Fibroblast of skin of back (primary cell): ENCODE measurements at regions not wholly inside any gene's neighbourhood (a gene's known extent, or its start where the extent isn't known, plus 50 kb on each side); places are given as distances from the start of the nearest gene placed in this dataset.
"Not testable (repeated sequence)": the region's sequence is repeated elsewhere in the genome, so short reads cannot be mapped to it uniquely, and the experiment has no call there.

Experiments used
- DNase-seq: peaks from one replicate; pipeline ENCODE4 v3.0.0-alpha.2; 2013

DNA sequence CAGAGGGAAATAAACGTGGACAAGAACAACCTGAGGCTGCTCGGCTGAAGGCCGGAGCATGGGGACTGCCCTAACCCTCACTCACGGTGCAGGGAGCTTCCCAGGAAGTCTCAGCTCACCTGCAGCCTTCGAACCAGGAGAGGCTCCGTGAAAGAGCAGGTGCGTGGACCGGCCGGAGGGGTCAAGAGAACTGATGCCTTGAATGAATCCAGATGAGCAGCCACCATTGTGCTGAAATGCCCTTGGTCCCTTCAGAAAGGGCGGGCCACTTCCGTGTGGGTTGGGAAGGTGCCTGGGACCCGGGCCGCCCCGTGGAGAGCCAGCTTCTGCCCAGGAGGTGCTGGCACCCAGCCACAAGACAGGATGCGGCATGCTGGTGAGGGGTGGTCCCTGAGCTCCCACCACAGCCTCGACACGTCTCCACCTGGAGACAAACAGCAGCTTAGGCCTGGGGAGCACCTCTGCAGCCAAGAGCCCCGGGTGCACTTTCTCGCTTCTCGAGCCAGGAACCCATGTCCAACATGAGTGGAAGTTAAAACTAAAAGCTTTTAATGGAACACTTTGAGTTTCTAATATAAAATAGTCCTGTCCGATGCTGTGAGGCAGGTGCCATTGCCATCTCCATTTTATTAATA lies 83.5 kb downstream of the TTLL2 start:
- no peak for DNase-seq

DNA sequence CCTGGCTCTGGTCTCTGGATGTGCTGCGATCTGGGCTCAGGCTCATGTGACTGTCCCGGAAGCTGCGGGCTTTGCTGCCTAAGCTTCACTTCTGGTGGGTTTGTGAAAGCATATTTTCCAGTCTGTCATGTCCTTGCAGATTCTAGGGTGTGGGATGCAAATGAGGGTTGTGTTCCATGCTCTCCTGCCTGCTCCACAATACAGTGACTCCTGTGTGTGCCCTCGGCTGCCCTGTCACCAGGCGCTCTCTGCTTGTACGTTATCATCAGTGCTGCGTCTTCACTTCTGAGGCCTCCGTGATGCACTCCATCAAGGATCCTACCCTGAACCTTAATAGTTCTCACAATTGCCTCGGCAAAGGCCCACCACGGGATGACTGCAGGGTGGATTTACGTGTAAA lies 84.2 kb downstream of the TTLL2 start:
- no peak for DNase-seq

DNA sequence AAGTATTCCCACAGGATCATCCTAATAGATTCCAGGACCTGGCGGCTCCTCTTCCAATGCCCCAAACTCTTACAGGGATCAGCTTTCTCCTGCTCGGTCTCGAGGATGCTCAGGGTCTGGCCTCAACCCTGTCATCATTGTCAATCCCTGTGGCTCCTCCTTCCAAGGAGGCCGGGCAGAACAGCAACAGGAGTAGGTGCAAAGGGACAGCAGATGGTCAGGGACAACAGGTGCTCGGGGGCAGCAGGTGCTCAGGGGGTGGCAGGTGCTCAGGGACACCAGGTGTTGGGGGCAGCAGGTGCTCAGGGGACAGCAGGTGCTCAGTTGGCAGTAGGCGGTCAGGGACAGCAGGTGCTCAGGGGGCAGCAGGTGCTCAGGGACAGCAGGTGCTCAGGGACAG lies 84.8 kb downstream of the TTLL2 start:
- no peak for DNase-seq

DNA sequence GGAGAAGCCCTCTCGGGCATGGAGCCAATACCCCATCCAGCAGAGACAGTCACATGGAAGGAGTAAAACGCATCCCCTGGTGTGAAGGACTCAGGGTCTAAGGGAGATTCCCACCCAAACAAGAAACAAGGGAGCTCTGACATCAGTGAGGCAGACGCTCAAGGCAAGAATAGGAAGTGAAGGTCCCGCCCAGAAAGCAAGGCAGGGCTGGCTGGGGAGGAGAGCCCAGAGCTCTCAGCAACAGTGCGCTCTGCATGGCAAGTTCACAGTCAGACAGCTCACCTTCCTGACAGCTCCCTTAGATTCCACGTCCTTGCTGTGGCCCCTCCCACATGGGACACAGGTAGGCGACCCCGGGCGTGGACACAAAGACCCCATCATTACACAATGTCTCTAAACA lies 85.6 kb downstream of the TTLL2 start:
- DNase-seq: no peak

DNA sequence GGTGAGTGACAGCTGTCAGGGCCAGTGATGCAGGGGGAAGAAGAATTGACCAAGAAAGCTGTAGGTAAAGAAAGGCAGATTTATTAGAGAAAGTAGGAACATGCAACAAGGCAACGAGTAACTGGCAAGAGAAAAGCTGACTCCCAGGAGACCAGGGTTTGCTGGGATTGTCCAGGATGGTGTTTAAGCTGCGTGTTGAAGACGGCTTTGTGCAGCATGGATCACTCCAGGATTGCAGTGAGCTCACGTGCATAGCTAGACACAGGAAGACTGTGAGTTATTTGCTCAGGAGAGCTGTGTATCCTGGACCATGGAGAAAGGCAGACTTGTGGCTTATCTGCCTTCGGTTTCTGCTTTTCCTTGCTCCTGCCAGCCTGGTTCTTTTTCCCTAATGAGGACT lies 87.6 kb downstream of the TTLL2 start:
- no peak for DNase-seq

DNA sequence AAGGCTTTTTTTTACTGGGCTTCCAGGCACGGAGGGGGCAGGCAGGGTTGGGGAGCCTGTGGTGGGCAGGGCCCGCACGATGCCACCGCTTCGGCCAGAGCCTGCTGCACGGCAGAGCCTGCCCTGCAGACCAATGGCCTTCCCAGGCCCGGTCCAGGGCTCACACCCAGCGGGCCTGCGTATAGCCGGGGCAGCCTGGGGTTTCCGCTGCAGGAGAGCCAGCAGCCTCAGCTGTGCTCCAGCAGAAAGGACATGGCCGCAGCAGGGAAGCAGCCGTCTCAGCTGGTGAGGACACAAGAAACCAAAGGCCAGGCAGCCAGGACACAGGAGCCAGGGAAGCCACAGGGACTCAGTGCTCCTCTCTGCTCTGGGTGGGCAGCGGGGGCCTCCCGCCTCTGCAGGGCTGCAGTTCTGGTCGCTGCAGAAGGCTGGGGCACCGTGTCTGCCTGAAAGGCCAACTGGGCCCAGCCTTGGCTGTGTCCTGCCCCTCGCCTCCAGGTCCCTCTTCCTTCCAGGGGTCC lies 90.6 kb downstream of the TTLL2 start:
- DNase-seq: no peak

DNA sequence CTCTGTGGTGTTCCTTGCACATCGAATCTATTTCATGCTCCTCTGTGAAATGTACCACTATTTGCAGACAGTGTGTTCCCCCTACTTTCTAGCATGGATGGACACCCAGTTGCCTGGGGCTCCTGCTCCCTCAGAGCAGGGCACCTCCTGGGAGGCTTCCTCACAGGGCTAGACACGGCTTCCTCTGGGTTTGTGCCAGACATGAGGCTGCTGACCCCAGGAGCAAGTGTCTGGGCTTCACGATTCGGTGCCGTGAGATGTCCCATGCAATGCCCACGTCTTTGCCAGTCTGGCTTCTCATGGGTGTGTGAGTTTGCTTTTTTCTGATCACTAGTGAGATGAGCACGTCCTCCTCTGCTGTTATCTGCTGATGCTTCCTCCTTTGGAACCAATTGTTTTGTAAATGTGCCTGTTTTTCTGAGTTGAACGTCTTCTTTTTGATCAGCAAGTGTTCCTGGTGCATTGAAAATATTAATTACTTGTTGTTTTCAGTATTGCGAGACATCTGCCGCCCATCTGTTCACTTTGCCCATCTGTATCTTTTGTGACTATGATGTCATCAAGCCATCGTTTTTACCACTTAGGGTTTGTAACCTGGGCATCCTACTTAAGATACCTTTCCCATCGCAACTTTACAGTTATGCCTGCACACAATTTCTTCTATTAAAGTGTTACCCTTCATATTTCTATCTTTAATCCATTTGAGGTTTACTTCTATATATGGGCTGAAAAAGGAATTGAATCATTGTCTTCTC lies 92.0 kb downstream of the TTLL2 start:
- DNase-seq: no peak

DNA sequence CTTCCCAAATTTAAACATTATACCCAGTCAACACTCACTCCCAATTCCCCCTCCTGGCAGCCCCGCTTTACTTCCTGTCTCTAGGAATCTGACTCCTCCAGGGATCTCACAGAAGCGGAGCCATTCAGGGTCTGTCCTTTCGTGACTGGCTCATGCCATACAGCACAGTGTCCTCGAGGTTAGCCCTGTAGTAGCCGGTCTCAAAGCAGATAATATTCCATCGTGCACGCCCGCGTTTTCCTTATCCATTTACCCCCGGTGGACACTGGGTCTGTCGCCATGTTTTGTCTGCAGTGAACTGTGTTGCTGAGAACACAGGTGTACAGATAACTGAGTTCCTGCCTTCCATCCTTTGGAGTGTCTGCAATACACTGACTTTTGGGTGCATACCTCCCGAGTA lies 95.3 kb downstream of the TTLL2 start:
- DNase-seq: no peak

DNA sequence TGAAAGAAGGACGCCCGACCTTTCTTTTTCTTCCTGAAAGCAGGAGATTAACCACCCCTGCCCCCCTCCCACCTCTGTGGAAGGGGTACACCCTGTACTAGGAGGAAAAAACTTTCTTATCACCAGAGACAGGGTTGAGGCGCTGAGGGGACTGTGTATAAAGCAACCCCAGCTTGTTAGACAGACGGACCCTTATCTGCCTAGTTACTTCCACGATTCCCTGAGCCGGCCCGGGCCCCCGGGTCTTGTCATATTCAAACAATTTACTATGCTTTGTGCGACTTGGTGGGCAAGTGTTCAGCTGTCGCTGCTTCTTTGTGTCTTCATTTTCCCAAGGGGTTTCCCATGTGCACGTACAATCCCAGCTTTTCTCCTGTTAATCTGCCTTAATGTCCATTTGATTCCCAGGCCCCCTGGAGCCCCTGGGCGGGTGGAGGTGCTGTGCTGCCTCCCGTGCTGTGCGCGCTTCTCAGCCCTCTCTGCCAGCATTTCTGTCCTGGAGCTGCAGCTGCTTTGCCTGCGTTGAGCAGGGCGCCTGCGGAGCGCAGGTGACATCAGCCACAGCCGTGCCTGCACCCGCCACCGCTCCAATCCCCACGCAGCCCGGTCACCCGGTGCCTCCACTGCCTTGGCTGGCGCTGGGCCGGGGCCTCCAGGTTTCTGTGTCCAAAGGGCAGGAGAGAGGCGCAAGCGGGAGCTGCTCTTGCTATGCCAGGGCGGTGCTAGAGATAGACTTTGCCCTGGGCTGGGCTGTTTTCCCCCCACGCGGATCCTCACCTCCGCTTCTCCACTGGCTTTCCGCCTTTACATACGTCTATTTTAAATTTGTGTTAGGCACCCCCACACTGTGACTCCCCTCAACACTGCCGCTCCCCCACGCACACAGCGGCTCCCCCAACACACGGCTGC lies 96.2 kb downstream of the TTLL2 start:
- no peak for DNase-seq

DNA sequence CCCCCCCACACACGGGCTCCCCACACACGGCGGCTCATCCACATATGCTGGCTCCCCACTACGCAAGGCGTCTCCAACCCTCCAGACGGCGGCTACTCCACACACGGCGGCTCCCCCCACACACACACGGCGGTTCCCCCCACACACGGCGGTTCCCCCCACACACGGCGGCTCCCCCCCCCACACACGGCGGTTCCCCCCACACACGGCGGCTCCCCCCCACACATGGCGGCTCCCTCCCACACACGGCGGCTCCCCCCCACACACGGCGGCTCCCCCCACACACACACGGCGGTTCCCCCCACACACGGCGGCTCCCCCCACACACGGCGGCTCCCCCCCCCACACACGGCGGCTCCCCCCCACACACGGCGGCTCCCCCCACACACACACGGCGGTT lies 97.1 kb downstream of the TTLL2 start:
- DNase-seq: not testable (repeated sequence)

DNA sequence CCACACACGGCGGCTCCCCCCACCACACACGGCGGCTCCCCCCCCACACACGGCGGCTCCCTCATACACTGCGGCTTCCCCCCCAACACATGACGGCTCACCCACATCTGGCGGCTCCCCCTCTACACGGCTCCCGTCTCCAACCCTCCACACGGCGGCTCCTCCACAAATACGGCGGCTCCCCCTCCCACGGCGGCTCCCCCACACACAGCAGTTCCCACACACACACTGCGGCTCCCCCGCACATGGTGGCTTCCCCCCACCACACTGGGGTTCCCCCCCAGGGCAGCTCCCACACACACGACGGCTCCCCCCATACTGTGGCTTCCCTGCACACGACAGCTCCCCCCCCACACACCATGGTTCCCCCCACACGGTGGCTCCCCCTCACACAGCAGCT lies 98.0 kb downstream of the TTLL2 start:
- no peak for DNase-seq

DNA sequence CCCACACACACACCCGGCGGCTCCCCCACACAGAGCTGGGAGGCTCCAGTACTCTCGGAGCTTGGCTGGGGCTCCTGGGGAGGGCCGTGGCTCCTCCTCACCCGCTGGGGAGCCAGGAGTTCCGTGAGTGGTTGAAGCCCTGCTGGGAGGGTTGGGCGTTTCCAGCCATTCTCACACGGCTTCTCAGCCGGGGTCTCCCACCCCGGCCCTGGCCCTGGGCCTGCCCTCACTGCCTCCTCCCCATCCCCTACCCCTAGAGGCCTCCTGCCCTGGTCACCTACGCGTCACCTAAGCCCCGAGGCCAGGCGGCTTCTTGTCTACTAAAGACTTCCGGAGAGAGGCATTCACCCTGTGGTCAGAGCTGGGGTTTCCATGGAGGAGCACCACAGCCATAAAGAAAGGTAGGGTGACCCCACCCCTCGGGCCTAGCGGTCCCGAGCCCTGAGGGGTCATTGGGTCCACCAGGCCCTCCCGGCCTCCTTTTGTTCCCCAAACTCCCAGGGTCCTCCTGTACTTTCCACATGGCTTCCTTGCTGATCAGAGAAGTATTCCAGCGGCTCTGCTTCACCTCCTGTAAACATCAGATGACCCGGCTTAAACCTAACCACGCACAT lies 99.3 kb downstream of the TTLL2 start:
- no peak for DNase-seq

DNA sequence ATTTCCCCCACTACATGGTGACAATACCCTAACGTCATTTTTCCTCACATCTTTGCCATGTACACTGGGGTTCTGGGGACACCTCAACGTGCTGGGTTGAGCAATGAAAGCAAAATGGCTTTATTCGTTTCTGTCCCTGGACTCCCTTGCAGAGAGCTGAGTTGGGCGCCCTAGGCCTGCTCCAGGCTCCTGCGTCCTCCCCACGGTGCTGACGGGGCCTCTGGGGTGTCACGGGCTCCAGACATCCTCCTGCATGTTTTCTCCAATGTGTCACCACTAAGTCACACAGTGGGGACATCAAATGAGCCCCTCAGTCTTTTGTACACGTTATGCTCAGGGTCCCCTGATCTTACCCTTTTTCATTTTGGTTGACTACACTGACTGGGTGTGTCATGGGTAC lies 99.8 kb downstream of the TTLL2 start:
- no peak for DNase-seq

DNA sequence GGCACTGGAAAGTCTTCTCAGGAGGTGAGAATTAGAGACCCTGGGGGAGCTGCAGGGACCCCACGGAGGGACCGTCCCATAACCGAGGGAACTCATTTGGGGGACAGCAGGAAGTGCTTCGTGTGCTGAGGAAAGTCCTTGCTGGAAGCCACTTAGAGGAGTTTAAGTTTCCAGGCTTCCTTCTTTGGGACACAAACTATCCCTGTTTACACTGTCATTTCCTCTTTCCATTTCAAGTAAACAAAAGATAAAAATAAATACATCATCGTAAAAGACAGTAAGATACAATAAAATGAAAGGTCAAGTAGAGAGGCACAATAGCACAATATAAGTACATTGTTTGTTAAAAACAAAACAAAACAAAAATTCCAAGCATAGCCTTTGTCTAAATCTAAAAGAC lies 101.2 kb downstream of the TTLL2 start:
- no peak for DNase-seq

DNA sequence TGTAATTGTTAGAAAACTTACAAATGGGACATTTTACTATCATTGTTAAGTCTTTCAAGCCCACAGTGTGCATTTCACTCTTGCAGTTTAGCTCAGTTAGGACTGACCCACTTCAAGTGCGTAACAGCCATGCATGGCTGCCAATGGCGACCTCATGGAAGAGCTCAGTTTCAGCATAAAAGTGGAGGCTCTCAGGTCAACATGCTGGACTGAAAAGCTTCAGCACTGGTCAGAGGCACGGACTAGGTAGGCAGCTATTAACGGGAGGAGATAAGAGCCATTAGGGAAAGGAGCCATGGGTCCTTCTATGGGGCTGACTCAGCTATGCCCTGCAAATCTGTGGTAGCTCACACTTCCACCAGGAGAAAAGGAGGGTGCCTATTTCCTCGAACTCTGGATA lies 101.8 kb downstream of the TTLL2 start:
- no peak for DNase-seq

DNA sequence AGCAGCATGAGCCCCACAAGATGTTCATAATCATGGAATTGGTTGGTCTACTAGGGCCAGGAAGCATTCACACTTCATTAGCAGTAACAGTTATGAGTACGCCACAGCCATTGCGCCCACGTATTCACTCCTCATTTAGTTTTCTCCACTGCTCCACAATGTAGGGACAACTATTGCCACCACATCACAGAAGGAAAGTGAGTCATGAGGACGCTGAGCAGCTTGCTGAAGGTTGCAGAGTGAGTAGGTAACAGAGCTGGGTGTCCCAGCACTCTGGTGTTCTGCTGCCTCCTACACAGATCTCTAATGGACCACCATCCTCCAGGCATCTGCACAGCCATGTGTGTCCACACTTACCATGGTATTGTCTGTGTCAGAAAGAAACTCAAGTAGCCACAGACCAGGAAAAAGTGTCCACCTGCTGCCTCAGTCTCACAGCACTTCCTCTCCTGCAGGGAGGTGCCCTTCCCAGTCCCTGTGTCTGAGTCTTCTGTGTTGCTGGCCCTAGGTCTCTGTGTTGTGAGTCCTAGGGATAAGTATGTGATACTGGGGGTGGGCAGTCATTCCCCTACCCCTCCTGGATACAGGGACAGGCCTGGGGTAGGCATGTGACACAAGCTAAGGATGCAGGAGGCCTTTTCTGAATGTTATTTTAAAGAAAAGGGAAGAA lies 103.9 kb downstream of the TTLL2 start:
- DNase-seq: no peak

DNA sequence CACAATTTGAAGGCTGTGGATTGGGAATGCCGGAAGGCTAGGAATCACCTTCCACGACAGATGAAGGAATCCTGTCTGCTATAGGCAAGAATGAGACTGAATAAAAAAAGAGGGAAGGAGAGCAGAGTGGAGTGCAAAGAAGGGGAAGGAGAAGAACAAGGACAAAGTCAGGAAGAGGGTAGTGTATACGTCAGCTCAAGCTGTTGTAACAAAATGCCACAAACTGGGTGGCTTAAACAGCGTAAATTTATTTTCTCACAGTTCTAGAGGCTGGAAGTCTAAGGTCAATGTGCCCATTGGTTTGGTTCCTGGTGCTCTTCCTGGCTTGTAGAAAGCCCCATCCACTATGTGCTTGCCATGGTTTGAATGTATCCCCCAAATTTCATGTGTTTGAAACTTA lies 104.5 kb downstream of the TTLL2 start:
- no peak for DNase-seq

DNA sequence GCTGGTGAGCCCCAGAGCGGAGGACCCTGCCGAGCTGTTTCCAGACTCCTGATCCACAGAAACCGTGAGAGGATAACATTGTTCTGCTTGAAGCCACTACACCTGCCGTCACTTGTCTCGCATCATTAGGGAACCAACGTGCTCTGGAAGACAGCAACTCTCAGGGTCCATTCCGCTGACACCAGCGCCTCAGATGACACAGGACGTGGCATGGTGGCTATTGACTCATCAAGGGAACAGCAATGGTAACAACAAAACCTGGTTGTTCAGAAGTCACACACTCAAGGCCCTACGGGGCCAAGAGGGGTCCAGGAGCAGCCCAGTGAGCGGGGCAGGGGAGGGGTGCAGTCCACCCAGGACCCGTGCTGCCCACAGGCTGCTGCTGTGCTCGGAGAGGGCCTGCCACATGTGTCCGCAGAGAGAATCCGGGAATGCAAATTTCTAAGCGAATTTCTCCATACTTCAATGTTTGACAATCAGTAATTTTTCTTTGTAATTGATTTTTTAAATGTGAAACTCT lies 110.4 kb downstream of the TTLL2 start:
- DNase-seq: no peak

DNA sequence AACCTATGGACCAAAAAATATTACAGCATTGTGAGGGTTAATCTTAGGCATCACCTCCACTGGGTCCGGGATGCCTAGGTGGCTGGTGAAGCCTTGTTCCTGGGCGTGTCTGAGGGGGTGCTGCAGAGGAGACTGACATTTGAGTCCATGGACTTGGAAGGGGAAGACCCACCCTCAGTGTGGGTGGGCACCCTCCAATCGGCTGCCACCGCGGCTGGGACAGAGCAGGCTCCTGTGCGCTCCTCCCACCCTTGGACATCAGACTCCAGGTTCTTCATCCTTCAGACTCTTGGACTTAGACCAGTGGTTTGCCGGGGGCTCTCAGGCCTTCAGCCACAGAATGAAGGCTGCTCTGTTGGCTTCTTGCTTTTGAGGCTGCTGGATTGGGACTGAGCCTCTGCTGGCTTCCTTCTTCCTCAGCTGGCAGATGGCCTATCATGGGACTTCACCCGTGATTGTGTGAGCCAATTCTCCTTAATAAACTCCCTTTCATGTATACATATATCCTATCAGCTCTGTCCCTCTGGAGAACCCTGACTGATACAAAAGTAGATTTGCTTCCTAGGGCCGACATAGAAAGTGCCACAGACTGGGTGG lies 113.1 kb downstream of the TTLL2 start:
- DNase-seq: no peak

DNA sequence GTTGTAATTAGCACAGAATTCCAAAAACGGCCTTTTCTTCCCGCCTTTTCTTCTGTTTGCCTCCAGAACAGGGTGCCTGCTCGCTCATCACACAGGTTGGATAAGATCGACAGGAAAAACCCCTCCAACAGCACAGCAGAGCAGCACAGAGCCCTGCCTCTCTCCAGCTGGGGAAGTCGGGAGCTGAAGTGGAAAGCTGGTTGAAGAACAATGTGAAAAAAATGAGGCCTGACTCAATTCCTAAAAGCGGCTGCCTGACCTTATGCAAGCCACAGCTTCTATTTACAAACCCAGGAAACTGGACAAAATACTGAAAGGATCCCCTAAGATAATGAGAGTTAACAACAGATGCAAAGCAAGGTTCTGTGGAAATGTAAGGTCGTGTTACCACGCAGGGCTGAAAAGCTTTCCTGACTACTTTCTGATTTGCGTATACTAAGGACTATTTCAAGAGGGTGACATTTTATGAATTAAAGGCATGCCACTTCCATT lies 116.9 kb downstream of the TTLL2 start:
- DNase-seq: no peak

DNA sequence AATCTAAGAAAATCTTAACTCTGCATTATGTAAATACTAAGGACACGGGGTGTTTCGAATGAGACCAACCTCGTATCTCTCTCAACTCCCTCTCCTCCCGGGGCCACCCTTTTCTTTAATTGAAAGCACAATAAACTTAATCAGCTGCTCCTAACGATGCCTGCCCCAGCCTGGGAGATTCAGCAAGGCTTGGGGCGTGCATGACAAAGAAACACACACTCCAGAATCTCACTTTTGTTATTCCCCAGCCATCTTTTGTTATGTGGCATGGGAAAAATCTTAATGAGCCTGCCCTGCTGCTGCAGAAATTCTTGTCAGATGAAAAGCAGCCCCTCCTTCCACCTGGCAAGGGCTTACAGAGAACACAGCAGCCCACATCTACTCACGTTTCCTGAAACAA lies 117.4 kb downstream of the TTLL2 start:
- DNase-seq: no peak
